ENCODE measurements at regions not wholly inside any gene's neighbourhood (a gene's known extent, or its start where the extent isn't known, plus 50 kb on each side); places are given as distances from the start of the nearest gene placed in this dataset.

DNA sequence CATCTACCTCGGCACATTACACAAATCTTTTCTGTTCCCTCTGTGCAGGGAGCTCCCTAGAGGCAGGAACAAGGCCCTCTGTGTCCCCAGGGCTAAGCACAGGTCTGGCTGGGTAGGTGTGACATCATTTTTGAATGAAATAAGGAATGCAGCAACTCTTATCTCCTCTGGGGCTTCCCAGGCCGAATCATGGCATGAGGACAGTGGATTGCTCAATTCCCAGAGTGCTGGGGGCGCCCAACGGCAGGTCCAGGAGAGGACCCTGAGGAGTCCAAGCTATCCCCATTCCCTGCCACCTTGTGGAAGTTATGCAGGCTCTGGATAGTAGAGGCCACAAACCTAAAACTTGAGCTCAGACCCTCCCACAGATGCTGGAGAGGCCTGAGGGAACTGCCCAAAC, 158.0 kb upstream of the RAB6C start:
- WGBS (ENCODE audit: low lambda C conversion rate): 0% methylated on average over 4 of the region's 4 CpGs
- no TSS peak for BruUV-seq (replicated peaks)
- Histone ChIP-seq H3K27ac (ENCODE audit: extremely low read length, insufficient read depth, low read length) (no peak overlapping the region), H3K4me3 (replicated peaks in 1 of 3; ENCODE audit: insufficient read depth in 1 of 3, low read depth in 2 of 3, low read length in 3 of 3) (no peak overlapping the region), H3K9me3 (ENCODE audit: low read length) (no peaks in the 10 kb centered on the region), H4K20me1 (ENCODE audit: insufficient read depth, low read length) (no peaks in the 10 kb centered on the region), H3K27me3 (ENCODE audit: control insufficient read depth in 1 of 2, insufficient read depth in 2 of 2, low read length in 2 of 2) (peaks cover 0 to 43% of the 10 kb centered on the region in 2 experiments; a peak in 3 of 5 replicates), H3K4me1 (ENCODE audit: insufficient read depth, low read length) (no peaks in the 10 kb centered on the region), H3K9ac (ENCODE audit: insufficient read depth, low read depth, low read length) (no peak overlapping the region), H3K79me2 (ENCODE audit: insufficient read depth, low read length) (no peaks in the 10 kb centered on the region), H3K4me2 (ENCODE audit: low read depth, low read length) (no peak overlapping the region), H3K36me3 (replicated peaks in 1 of 2; ENCODE audit: control insufficient read depth in 1 of 2, insufficient read depth in 2 of 2, low read length in 2 of 2) (no peaks in the 10 kb centered on the region), H2AFZ (ENCODE audit: low read length) (no peak overlapping the region)
- in situ Hi-C loops (cut with HindIII; ENCODE audit: extremely low pct_ligation_motif_present, low pct_unique_long_range_greater_than_20kb): no loop called here
- ChIA-PET POLR2A (no interaction called here), CTCF (ENCODE audit: low intra/inter-chr PET ratio, low total read pairs) (no interaction called here)
- intact Hi-C loops (cut with micrococcal nuclease; ENCODE audit: unreplicated experiment): no loop called here
- FAIRE-seq: no peak
- TF ChIP-seq, protein P1, sequence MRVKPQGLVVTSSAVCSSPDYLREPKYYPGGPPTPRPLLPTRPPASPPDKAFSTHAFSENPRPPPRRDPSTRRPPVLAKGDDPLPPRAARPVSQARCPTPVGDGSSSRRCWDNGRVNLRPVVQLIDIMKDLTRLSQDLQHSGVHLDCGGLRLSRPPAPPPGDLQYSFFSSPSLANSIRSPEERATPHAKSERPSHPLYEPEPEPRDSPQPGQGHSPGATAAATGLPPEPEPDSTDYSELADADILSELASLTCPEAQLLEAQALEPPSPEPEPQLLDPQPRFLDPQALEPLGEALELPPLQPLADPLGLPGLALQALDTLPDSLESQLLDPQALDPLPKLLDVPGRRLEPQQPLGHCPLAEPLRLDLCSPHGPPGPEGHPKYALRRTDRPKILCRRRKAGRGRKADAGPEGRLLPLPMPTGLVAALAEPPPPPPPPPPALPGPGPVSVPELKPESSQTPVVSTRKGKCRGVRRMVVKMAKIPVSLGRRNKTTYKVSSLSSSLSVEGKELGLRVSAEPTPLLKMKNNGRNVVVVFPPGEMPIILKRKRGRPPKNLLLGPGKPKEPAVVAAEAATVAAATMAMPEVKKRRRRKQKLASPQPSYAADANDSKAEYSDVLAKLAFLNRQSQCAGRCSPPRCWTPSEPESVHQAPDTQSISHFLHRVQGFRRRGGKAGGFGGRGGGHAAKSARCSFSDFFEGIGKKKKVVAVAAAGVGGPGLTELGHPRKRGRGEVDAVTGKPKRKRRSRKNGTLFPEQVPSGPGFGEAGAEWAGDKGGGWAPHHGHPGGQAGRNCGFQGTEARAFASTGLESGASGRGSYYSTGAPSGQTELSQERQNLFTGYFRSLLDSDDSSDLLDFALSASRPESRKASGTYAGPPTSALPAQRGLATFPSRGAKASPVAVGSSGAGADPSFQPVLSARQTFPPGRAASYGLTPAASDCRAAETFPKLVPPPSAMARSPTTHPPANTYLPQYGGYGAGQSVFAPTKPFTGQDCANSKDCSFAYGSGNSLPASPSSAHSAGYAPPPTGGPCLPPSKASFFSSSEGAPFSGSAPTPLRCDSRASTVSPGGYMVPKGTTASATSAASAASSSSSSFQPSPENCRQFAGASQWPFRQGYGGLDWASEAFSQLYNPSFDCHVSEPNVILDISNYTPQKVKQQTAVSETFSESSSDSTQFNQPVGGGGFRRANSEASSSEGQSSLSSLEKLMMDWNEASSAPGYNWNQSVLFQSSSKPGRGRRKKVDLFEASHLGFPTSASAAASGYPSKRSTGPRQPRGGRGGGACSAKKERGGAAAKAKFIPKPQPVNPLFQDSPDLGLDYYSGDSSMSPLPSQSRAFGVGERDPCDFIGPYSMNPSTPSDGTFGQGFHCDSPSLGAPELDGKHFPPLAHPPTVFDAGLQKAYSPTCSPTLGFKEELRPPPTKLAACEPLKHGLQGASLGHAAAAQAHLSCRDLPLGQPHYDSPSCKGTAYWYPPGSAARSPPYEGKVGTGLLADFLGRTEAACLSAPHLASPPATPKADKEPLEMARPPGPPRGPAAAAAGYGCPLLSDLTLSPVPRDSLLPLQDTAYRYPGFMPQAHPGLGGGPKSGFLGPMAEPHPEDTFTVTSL (CRISPR knock-in tag; IDR thresholded peaks at IDR 0.05; ENCODE audit: borderline replicate concordance): no peak
- no peak for TF ChIP-seq FOXA3 (CRISPR knock-in tag; IDR thresholded peaks at IDR 0.05)
- no peak for TF ChIP-seq IRF2 (CRISPR knock-in tag; IDR thresholded peaks at IDR 0.05)
- TF ChIP-seq EEA1 (CRISPR knock-in tag; IDR thresholded peaks at IDR 0.05; ENCODE audit: borderline replicate concordance): no peak
- TF ChIP-seq SOX5 (CRISPR knock-in tag; IDR thresholded peaks at IDR 0.05; ENCODE audit: borderline replicate concordance): no peak
- TF ChIP-seq FOSL2 (CRISPR knock-in tag; IDR thresholded peaks at IDR 0.05): no peak
- no peak for TF ChIP-seq ZNF598 (CRISPR knock-in tag; IDR thresholded peaks at IDR 0.05; ENCODE audit: borderline replicate concordance)
- TF ChIP-seq ZNF264 (CRISPR knock-in tag; IDR thresholded peaks at IDR 0.05): no peak
- TF ChIP-seq ZNF331 (CRISPR knock-in tag; IDR thresholded peaks at IDR 0.05): no peak
- TF ChIP-seq FOXP1 (IDR thresholded peaks at IDR 0.05): no peak
- no peak for TF ChIP-seq FOXP1 (CRISPR knock-in tag; IDR thresholded peaks at IDR 0.05)
- TF ChIP-seq, protein P2, sequence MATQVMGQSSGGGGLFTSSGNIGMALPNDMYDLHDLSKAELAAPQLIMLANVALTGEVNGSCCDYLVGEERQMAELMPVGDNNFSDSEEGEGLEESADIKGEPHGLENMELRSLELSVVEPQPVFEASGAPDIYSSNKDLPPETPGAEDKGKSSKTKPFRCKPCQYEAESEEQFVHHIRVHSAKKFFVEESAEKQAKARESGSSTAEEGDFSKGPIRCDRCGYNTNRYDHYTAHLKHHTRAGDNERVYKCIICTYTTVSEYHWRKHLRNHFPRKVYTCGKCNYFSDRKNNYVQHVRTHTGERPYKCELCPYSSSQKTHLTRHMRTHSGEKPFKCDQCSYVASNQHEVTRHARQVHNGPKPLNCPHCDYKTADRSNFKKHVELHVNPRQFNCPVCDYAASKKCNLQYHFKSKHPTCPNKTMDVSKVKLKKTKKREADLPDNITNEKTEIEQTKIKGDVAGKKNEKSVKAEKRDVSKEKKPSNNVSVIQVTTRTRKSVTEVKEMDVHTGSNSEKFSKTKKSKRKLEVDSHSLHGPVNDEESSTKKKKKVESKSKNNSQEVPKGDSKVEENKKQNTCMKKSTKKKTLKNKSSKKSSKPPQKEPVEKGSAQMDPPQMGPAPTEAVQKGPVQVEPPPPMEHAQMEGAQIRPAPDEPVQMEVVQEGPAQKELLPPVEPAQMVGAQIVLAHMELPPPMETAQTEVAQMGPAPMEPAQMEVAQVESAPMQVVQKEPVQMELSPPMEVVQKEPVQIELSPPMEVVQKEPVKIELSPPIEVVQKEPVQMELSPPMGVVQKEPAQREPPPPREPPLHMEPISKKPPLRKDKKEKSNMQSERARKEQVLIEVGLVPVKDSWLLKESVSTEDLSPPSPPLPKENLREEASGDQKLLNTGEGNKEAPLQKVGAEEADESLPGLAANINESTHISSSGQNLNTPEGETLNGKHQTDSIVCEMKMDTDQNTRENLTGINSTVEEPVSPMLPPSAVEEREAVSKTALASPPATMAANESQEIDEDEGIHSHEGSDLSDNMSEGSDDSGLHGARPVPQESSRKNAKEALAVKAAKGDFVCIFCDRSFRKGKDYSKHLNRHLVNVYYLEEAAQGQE (IDR thresholded peaks at IDR 0.05; ENCODE audit: borderline replicate concordance in 1 of 2, low read depth in 1 of 2, low read length in 2 of 2): no peak
- no peak for TF ChIP-seq ARNT2 (CRISPR knock-in tag; IDR thresholded peaks at IDR 0.05; ENCODE audit: low read depth)
- TF ChIP-seq ZNF776 (CRISPR knock-in tag; IDR thresholded peaks at IDR 0.05): no peak
- no peak for TF ChIP-seq ZNF775 (CRISPR knock-in tag; IDR thresholded peaks at IDR 0.05; ENCODE audit: borderline replicate concordance)
- no peak for TF ChIP-seq TSC22D2 (CRISPR knock-in tag; IDR thresholded peaks at IDR 0.05; ENCODE audit: borderline replicate concordance)
- DNase-seq (ENCODE audit: low spot score): no peak
- no peak for ATAC-seq
